Stimulated activated CD4-positive, alpha-beta T cell treated with anti-CD3 and anti-CD28 coated beads, TNF-alpha, amount 100 ng/mL, for 24 hours (primary cell): ENCODE measurements at regions not wholly inside any gene's neighbourhood (a gene's known extent, or its start where the extent isn't known, plus 50 kb on each side); places are given as distances from the start of the nearest gene placed in this dataset.
"Not testable (repeated sequence)": the region's sequence is repeated elsewhere in the genome, so short reads cannot be mapped to it uniquely, and the experiment has no call there.

Experiments used
- DNase-seq, 3 experiments: peaks; one replicate each; pipeline ENCODE4 v3.0.0-alpha.2; 2020; ENCODE audit warnings: low read depth in 3 of 3

DNA sequence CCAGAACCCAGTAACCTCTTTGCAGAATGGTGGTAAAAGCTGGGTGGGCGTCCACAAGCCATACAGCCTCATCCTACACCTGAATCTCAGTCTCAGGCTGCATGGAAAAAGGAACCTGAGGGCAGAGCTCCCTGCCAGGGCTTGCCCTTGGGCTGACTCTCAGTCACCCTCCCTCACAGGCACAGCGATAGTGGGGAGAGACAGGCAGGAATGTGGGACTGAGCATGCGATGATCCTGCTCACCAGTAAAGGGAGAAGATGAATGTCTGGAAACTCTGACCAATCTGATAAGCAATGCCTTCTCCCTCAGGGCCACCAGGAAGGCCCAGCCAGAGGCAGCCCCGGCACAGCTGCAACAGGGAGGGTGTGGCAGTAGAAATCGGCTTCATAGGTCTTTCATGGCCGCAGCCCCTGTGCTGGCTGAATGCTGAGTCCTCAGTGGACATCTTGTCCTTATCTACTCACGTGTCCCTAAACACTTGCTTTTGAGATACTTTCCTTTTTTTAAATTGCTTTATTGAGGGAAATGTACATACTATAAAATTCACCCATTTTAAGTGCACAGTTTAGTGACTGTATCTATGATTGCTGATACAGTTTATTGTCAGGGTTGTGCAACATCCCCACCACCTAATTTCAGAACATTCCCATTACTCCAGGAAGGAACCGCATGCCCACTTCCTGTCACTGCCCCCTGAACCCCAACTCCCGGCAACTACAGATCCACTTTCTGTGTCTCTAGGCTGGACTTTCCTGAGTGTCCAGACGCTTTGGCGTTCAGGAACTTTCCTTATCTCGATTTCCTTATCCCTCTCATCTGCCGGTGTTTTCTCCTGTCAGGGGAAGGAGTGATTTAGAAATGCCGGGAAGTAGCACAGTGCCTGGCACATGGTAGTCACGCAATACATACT is 258.1 kb downstream of the PCNX1 start:
- no peak for DNase-seq

- no peak for DNase-seq
Measured at GRCh38 chr14:71166180-71166837, 259.1 kb downstream of the PCNX1 start.

- not testable (repeated sequence) for DNase-seq
Measured at GRCh38 chr14:71167325-71167950, 260.2 kb downstream of the PCNX1 start.

GRCh38 chr14:71168161-71168560 is 260.9 kb downstream of the PCNX1 start:
- DNase-seq, result peak in 1 of 3 experiments; percentile 7

GRCh38 chr14:71168564-71169427 is 261.5 kb downstream of the PCNX1 start:
- no peak for DNase-seq

DNA sequence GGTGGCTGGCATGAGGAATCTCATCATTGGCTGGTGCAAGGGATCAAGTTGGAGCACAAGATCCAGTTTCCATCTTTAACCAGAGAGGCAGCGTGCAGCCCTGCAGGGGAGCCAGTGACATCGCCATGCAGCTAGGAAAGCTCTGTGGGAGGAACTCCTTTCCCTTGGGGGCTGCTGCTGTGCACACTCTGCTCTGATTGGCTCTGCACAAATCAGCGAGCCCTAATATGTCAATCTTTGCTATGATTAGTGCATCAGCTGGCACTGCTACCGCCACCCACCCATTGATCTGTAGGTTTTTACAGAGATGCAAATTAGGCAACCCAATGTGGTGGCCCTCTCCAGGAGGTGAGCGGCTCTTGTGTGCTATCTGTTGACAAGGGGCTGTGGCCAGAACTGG is 262.6 kb downstream of the PCNX1 start:
- no peak for DNase-seq

GRCh38 chr14:71175491-71175890 is 268.2 kb downstream of the PCNX1 start:
- DNase-seq, result no peak

DNA sequence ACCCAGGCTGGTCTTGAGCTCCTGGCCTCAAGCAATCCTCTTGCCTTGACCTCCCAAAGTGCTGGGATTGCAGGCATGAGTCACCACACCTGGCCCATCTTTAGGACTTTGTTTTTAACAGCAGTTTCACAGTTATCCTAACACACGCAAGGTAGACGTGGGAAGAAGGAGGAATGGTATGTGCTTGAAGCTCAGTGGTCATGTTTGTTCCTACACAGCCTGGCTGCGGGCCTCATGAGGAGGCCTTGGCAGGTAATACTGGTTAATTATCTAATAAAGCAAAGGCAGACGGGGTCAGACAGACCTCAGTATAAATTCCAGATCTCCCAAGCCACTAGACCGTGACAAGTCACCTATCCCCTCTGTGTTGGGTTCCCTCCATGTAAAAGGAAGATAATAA is 271.8 kb downstream of the PCNX1 start:
- no peak for DNase-seq

GRCh38 chr14:71180397-71180796 is 273.1 kb downstream of the PCNX1 start:
- DNase-seq, result no peak

DNA sequence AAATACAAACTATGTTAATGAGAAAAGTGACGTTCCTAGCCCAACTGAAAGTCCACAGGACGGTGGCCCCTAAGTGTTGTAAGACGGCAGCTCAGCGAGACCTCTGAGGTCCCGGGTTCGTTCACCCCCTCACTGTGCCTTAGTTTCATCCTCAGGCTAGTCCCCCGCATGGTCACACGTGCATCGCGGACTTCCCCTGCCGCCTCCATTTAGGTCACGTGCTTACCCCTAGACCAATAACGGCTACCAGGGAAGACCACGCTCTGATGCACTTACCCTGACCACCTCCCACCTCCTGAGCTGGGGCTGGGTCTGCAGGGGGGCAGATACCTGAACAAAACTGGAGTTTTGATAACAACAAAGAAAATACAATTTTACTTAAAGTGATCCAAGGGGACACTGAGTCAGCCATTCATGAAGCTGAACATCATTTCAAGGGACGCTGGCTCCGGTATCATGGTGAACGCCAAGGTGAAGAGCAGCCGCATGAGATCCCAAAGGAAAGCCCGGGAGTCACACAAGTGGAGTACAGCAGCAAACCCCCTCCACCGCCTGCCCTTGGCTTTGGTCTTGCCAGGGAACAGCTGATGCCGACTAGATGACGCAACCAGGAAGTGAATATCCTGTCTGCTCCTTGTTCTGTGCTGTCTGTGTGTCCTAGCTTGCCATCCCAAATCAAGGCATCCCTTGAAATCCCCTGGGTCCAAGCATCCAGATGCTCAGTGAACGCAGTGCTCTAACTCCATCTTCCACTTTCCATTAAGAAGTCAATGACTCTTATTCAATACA is 274.1 kb downstream of the PCNX1 start:
- no peak for DNase-seq

DNA sequence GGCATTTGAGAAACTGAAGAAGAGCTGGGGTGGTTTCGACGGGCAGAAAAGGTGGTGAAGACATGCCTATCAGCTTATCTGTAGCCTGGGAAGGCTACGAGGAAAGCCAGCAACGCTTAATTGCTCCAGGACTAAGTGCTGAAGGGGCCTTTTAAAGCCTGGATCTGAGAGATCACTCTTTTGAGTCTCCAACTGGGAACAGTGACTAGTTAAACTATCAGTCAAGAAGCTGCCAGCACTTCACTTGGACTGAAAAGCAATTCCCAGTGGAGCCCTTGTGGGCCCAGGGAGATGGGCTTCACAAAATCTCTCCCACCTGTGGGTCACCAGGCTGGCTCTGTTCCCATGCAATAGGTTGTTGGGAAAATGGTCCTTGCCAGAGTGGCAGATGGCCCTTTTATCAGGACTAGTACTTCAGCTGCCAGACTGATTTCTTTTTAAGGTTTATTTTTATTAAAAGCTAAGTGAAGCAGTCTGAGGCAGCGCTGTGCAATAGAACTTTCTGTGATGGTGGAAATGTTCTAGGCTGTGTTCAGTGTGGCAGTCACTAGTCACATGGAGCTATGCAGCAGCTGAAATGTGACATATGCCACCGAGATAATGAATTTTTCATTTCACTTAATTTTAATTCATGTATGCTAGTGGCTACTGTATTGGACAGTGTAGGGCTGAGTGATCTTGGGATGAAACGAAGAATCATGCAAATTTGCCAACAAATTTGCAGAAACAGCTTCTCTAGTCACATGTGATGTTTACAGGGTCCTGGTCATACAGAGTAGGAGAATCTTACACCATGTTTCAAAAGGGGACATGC is 276.8 kb downstream of the PCNX1 start:
- DNase-seq, result no peak

DNA sequence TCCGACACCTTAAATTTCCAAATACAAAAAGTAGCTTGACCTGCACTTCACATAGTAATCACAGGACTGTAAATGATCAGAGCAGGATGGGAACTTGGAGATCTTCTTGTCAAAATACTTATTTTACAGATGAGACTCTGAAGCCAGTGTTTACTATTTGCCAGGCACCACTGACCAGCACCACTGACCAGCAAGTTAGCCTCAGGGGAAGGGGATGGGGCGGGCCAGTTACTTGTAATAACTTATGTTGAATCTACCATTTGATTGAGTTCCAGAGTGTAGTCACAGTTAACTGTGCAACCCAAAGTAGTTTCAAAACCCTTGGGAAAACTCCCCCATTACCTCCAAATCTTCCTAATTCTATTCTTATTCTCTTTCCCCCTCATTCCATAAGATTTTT is 278.4 kb downstream of the PCNX1 start:
- DNase-seq, result no peak

GRCh38 chr14:71187633-71188356 is 280.5 kb downstream of the PCNX1 start:
- no peak for DNase-seq

DNA sequence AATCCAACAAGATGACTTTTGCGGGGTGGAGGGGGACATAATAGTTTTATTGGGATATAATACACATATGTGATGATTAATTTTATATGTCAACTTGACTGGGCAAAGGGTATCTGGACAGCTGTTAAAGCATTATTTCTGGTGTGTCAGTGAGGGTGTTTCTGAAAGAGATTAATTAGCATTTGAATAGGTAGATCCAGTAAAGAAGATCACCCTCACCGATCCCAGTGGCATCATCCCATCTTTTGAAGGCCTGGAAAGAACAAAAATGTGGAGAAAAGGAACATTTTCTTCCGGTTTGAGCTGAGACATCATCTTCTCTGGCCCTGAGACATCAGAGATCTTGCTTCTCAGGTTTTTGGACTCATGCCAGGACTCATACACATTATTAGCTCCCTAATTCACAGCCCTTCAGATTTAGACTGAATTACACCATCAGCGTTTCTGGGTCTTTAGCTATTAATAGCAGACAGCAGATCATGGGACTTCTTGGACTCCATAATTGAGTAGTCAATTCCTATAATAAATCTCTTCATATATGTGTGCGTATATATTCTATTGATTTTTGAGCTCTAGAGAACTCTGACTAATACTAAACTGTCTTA is 283.6 kb downstream of the PCNX1 start:
- no peak for DNase-seq

DNA sequence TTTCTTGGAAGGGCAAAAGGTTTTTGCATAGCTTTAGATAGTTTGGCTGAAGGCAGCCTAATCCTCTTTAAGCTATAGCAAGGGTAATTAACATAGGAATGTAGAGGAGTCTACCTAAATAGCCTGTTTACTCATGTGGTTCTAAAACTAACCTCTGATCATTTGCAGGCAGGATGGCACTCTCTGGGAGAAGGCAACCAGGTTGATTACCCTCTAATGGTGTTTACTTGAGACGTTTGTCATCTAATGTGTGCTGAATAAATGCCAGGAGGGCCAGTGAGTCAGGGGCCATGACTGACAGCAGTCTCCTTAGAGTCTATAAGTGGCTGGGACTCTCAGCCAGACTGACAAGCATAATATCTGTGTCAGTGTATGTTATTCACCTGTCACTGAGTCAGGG is 286.4 kb downstream of the PCNX1 start:
- DNase-seq, result no peak

DNA sequence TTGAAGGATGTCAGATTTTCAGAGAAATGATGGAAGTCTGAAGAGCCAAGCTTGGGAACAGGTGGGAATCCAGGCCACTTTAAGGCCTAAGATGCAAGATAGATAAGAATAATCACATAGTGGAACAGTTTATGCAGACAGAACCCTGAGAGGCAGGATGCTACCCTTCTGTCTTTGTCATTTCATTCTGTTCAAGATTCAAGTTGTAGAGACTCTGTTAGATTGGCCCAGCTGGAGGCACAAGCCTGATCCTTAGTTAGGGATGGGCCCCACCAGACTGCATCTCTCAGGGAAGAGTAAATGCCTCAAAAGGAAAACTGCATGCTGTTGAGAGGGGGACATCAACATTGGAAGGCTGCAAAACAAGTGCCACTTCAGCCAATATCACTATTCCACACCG is 287.0 kb downstream of the PCNX1 start:
- no peak for DNase-seq

DNA sequence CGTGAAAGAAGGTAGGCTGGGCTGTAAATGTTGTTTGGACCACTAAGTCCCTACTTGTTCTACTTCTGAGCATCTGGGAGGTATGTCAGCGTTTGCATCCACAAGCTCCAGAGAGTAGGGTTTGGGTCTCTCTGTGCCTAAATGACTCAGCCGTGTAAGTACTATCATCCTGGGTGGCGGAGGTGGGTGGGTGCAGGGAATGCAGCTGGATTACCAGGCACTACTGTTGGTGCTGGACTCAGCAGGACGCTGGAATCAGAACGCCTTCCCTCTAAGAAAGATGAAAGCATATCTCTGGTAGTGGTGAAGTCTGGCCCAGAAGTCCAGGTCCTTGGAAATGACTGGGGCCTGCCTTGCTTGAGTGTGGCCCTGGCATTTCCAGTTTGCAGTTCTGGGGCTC is 289.7 kb downstream of the PCNX1 start:
- no peak for DNase-seq

DNA sequence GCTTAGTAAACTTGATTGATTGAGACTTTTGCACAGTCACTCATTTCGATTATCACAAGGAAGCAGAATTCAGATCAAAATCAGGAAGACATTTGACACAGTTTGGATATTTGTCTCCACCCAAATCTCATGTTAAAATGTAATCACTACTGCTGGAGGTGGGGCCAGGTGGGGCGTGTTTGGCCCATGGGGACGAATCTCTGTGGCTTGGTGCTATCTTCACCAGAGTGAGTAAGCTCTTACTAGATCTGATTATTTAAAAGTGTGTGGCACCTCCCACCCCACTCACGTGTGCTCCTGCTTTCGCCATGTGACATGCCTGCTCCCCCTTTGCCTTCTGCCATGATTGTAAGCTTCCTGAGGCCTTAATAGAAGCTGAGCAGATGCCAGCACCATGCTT is 291.4 kb downstream of the PCNX1 start:
- DNase-seq, result no peak

DNA sequence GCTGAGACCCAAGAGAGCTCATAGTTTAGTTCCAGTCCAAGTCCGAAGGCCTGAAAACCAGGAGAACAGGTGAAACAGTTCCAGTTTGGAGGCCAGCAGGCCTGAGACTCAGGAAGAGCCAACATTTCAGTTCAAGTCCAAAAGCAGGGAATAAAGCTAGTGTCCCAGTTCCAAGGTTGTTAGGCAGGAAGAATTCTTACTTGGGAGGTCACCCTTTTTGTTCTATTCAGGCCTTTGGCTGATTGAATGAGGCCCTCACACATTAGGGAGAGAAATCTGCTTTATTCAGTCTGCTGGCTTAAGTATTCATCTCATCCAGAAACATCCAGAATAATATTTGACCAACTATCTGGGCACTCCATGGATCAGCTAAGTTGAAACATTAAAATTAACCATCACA is 294.6 kb downstream of the PCNX1 start:
- no peak for DNase-seq
